SJSA1 (cell line): ENCODE measurements at regions not wholly inside any gene's neighbourhood (a gene's known extent, or its start where the extent isn't known, plus 50 kb on each side); places are given as distances from the start of the nearest gene placed in this dataset.

Experiments
- DNase-seq, 2 experiments: peaks; one replicate each; pipeline ENCODE4 v3.0.0-alpha.2; 2015 to 2020; ENCODE audit warnings: low spot score in 2 of 2, low read depth in 1 of 2
- H3K27ac ChIP-seq: fragments of 250-450 bp; sonication (Bioruptor Pico); 2 replicates; pipeline ENCODE4 v1.5.1; 2020; ENCODE audit warnings: mild to moderate bottlenecking, moderate library complexity
- H3K27me3 ChIP-seq: fragments of 250-450 bp; sonication (Bioruptor Pico); replicated peaks from 2 replicates; pipeline ENCODE4 v1.5.1; 2020; ENCODE audit warnings: mild to moderate bottlenecking, moderate library complexity
- H3K36me3 ChIP-seq: fragments of 250-450 bp; sonication (Bioruptor Pico); 2 replicates; pipeline ENCODE4 v1.5.1; 2020; ENCODE audit warnings: mild to moderate bottlenecking
- H3K4me1 ChIP-seq: fragments of 250-450 bp; sonication (Bioruptor Pico); replicated peaks from 2 replicates; pipeline ENCODE4 v1.6.1; 2021; ENCODE audit warnings: mild to moderate bottlenecking
- H3K4me3 ChIP-seq: fragments of 250-450 bp; sonication (Bioruptor Pico); 2 replicates; pipeline ENCODE4 v1.5.1; 2020; ENCODE audit warnings: mild to moderate bottlenecking
- H3K9me3 ChIP-seq: fragments of 250-450 bp; sonication (Bioruptor Pico); replicated peaks from 2 replicates; pipeline ENCODE4 v1.5.1; 2020; ENCODE audit warnings: mild to moderate bottlenecking

DNA sequence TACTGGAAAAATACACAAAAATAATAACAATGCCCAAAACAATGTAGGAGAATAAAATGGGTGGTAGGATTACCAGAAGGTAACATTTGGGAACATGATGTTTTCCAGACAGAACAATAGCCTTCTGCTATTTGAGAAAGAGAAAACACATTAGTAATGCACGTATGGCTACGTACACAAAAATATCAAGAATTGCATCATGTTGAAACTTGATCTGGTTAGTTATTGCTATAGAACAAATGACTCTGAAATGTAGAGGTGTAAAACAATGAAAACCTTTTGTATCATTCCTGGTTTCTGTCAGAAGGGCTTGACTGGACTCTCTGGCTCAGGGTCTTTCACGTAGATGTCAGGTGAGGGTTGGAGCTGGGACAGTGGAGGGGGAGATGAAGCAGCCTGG, 1040.0 kb downstream of the FAT4 start:
- Histone ChIP-seq H3K4me1 (no peaks in the 10 kb centered on the region), H3K9me3 (no peaks in the 10 kb centered on the region), H3K27me3 (no peaks in the 10 kb centered on the region), H3K27ac (no peak overlapping the region), H3K36me3 (no peaks in the 10 kb centered on the region), H3K4me3 (no peak overlapping the region)
- DNase-seq, result no peak

DNA sequence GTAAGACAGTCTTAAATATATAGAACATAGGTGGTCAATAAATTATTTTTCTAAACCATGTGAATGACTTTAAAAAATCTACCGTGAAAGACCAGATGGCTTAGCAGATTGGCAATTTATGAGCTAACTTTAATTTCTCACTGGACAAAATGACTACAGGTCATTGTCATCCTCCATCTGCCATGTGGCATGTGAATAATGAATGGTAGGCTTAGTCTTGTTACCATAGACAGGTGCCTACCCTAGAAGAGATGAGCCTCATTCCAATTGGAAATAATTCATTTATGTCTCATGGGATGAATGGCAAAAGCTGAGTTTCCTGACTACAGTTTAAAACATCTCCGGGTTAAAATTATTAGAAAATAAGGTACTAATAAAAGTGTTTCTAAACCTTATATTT, 1043.3 kb downstream of the FAT4 start:
- H3K4me1 ChIP-seq, result no peaks in the 10 kb centered on the region
- no peaks in the 10 kb centered on the region for H3K27me3 ChIP-seq
- H3K9me3 ChIP-seq, result no peaks in the 10 kb centered on the region
- DNase-seq, result no peak
- H3K4me3 ChIP-seq, result no peak overlapping the region
- no peak overlapping the region for H3K27ac ChIP-seq
- no peaks in the 10 kb centered on the region for H3K36me3 ChIP-seq

- Histone ChIP-seq H3K27me3 (no peaks in the 10 kb centered on the region), H3K36me3 (no peaks in the 10 kb centered on the region), H3K27ac (no peak overlapping the region), H3K4me3 (no peak overlapping the region), H3K9me3 (no peaks in the 10 kb centered on the region), H3K4me1 (no peaks in the 10 kb centered on the region)
- DNase-seq, result no peak
Observed at GRCh38 chr4:126361287-126361686, 1046.5 kb downstream of the FAT4 start.

DNA sequence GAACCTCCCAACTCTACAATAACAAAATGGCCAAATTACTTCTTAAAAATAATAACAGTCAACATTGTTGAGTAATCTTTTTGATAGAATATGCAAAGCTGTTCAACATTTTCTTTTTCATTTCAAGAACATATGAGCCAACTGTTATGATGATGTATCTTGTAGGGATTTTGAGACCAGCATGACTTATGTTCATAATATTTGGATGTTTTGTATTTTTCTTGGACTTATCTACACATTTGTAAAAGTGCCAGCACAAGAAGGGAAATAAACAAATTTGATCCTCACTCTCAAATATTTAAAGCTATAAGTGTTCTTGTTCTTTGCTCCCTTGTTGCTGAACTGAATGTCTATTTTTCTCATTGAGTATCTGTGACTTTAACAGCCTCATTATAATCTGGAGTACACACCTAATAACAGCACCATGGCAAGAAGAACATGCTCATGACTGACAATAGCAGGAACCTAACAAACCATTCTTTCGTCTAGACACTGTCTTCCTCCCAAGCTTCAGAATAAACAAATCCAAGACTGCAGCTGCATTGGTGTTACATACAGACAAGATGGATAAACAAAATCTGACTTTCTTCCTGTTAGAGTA, 1049.7 kb downstream of the FAT4 start:
- no peak overlapping the region for H3K27ac ChIP-seq
- H3K9me3 ChIP-seq, result no peaks in the 10 kb centered on the region
- no peaks in the 10 kb centered on the region for H3K4me1 ChIP-seq
- H3K36me3 ChIP-seq, result no peaks in the 10 kb centered on the region
- no peaks in the 10 kb centered on the region for H3K27me3 ChIP-seq
- DNase-seq, result no peak
- no peak overlapping the region for H3K4me3 ChIP-seq

GRCh38 chr4:126369076-126369475, 1054.3 kb downstream of the FAT4 start:
- Histone ChIP-seq H3K36me3 (no peaks in the 10 kb centered on the region), H3K27ac (no peak overlapping the region), H3K4me1 (no peaks in the 10 kb centered on the region), H3K4me3 (no peak overlapping the region), H3K27me3 (no peaks in the 10 kb centered on the region), H3K9me3 (no peaks in the 10 kb centered on the region)
- DNase-seq, result no peak

DNA sequence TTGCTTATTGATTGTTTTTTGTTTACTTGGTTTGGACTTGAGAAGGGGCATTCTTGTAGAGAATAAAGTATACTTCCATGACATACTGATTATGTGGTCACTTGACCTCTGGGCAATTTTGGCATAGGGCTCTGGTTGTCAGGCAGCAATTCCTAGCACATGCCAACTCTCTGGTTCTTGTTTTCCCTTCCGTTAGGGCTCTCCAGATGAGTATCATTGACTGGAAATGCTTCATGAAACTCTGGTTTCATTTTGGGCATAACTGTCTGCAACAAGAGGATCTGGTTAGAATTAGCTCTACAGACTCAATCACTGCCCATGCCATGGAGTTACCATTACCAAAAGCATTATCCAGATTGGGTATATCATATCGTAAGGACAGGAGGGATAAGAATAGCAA, 1057.9 kb downstream of the FAT4 start:
- no peak overlapping the region for H3K27ac ChIP-seq
- no peaks in the 10 kb centered on the region for H3K27me3 ChIP-seq
- H3K4me1 ChIP-seq, result no peaks in the 10 kb centered on the region
- H3K9me3 ChIP-seq, result no peaks in the 10 kb centered on the region
- H3K36me3 ChIP-seq, result no peaks in the 10 kb centered on the region
- no peak for DNase-seq
- no peak overlapping the region for H3K4me3 ChIP-seq

GRCh38 chr4:126375462-126376054, 1060.8 kb downstream of the FAT4 start:
- Histone ChIP-seq H3K4me1 (no peaks in the 10 kb centered on the region), H3K27me3 (no peaks in the 10 kb centered on the region), H3K4me3 (no peak overlapping the region), H3K27ac (no peak overlapping the region), H3K9me3 (no peaks in the 10 kb centered on the region), H3K36me3 (no peaks in the 10 kb centered on the region)
- peak in 1 of 2 experiments; percentile 1 for DNase-seq

- Histone ChIP-seq H3K27me3 (no peaks in the 10 kb centered on the region), H3K27ac (no peak overlapping the region), H3K4me3 (no peak overlapping the region), H3K36me3 (no peaks in the 10 kb centered on the region), H3K4me1 (no peaks in the 10 kb centered on the region), H3K9me3 (no peaks in the 10 kb centered on the region)
- no peak for DNase-seq
Observed at GRCh38 chr4:126385954-126386353, 1071.2 kb downstream of the FAT4 start.

DNA sequence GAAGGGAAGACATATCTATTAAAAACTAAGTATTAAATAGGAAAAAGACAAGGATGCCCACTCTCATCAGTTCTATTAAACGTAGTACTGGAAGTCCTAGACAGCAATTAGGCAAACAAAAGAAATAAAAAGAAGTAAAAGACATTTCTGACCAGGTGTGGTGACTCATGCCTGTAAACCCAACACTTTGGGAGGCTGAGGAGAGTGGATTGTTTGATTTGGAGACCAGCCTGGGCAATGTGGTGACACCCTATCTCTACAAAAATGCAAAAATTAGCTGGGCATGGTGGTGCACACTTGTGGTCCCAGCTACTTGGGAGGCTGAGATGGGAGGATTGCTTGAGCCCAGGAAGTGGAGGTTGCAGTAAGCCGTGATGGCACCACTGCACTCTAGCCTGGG, 1071.8 kb downstream of the FAT4 start:
- no peak for DNase-seq
- H3K27ac ChIP-seq, result no peak overlapping the region
- no peak overlapping the region for H3K4me3 ChIP-seq

GRCh38 chr4:126395664-126396063, 1080.9 kb downstream of the FAT4 start:
- no peaks in the 10 kb centered on the region for H3K36me3 ChIP-seq
- no peak for DNase-seq
- no peaks in the 10 kb centered on the region; the same call in 1 of the 2 replicates for H3K27me3 ChIP-seq
- H3K9me3 ChIP-seq, result no peaks in the 10 kb centered on the region
- H3K27ac ChIP-seq, result no peak overlapping the region
- H3K4me3 ChIP-seq, result no peak overlapping the region
- no peaks in the 10 kb centered on the region for H3K4me1 ChIP-seq

More for the DNA sequence above, 1071.8 kb downstream of the FAT4 start:
- Histone ChIP-seq H3K9me3 (no peaks in the 10 kb centered on the region), H3K4me1 (no peaks in the 10 kb centered on the region), H3K27me3 (no peaks in the 10 kb centered on the region), H3K36me3 (no peaks in the 10 kb centered on the region)

DNA sequence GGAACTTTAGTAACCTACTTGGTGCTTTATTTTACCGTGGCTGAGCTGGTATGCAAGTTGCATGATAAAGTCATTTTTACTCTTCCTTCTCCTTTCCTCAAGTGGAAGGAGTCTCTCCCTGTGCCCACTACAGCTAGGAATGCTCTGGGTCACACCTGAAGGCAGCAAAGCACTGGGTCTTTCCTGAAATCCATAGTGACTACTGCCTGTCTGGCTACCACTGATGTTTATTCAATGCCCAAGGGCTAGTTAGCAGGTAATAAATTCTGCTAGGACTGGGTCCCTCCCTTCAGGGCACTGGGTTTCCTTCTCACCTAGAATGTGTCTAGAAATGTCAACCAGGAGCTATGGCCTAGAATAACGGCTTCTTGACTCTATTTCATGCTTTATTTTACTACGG, 1081.4 kb downstream of the FAT4 start:
- Histone ChIP-seq H3K27me3 (no peaks in the 10 kb centered on the region; the same call in 1 of the 2 replicates), H3K27ac (no peak overlapping the region), H3K4me1 (no peaks in the 10 kb centered on the region), H3K4me3 (no peak overlapping the region), H3K9me3 (no peaks in the 10 kb centered on the region), H3K36me3 (no peaks in the 10 kb centered on the region)
- DNase-seq, result no peak

GRCh38 chr4:126396703-126397102, 1081.9 kb downstream of the FAT4 start:
- no peaks in the 10 kb centered on the region; the same call in 1 of the 2 replicates for H3K27me3 ChIP-seq
- DNase-seq, result no peak
- H3K4me1 ChIP-seq, result no peaks in the 10 kb centered on the region
- H3K36me3 ChIP-seq, result no peaks in the 10 kb centered on the region
- no peak overlapping the region for H3K4me3 ChIP-seq
- no peaks in the 10 kb centered on the region for H3K9me3 ChIP-seq
- no peak overlapping the region for H3K27ac ChIP-seq

GRCh38 chr4:126404549-126404948, 1089.8 kb downstream of the FAT4 start:
- no peak overlapping the region for H3K27ac ChIP-seq
- no peak for DNase-seq

GRCh38 chr4:126405369-126405982, 1090.7 kb downstream of the FAT4 start:
- Histone ChIP-seq H3K36me3 (no peaks in the 10 kb centered on the region), H3K4me1 (no peaks in the 10 kb centered on the region), H3K9me3 (no peaks in the 10 kb centered on the region), H3K27me3 (no peaks in the 10 kb centered on the region), H3K27ac (no peak overlapping the region), H3K4me3 (no peak overlapping the region)
- DNase-seq, result no peak

More at GRCh38 chr4:126404549-126404948, 1089.8 kb downstream of the FAT4 start:
- H3K9me3 ChIP-seq, result no peaks in the 10 kb centered on the region
- H3K27me3 ChIP-seq, result no peaks in the 10 kb centered on the region
- H3K4me1 ChIP-seq, result no peaks in the 10 kb centered on the region
- no peak overlapping the region for H3K4me3 ChIP-seq
- H3K36me3 ChIP-seq, result no peaks in the 10 kb centered on the region
